HL-60 (cell line): ENCODE measurements at regions not wholly inside any gene's neighbourhood (a gene's known extent, or its start where the extent isn't known, plus 50 kb on each side); places are given as distances from the start of the nearest gene placed in this dataset.

ENCODE experiments used
- CTCF ChIP-seq: IDR thresholded peaks from one replicate; pipeline ENCODE4 v1.5.1; 2011; ENCODE audit warnings: low read length, control low read depth, inconsistent platforms; ENCODE audit not compliant: insufficient read depth
- GABPA ChIP-seq: IDR thresholded peaks from 2 replicates; pipeline ENCODE4 v1.6.1; 2012; ENCODE audit warnings: low read depth
- POLR2AphosphoS5 ChIP-seq: IDR thresholded peaks from 2 replicates; pipeline ENCODE4 v1.6.1; 2012; ENCODE audit warnings: low read depth
- REST ChIP-seq: IDR thresholded peaks from 2 replicates; pipeline ENCODE4 v1.6.1; 2012; ENCODE audit warnings: low read depth; ENCODE audit not compliant: insufficient replicate concordance

- TF ChIP-seq POLR2AphosphoS5 = no peak
- TF ChIP-seq CTCF = no peak
- TF ChIP-seq GABPA = no peak
- no peak for TF ChIP-seq REST
Observed at GRCh38 chr5:26681861-26682260, 356.5 kb downstream of the CDH9 start.
